MM.1S (cell line): ENCODE measurements at regions not wholly inside any gene's neighbourhood (a gene's known extent, or its start where the extent isn't known, plus 50 kb on each side); places are given as distances from the start of the nearest gene placed in this dataset.
"Not testable (repeated sequence)": the region's sequence is repeated elsewhere in the genome, so short reads cannot be mapped to it uniquely, and the experiment has no call there.

Experiments used
- DNase-seq: peaks from one replicate; pipeline ENCODE4 v3.0.0-alpha.2; 2015
- H2AFZ ChIP-seq: fragments of 300-600 bp; sonication (generic); 2 replicates; pipeline ENCODE4 v1.6.0; 2016; ENCODE audit warnings: antibody characterized with exemption, low read length
- H3F3A ChIP-seq: fragments of 300-600 bp; sonication (generic); 2 replicates; pipeline ENCODE4 v1.6.1; 2016; ENCODE audit warnings: mild to moderate bottlenecking, antibody characterized with exemption, low read length, moderate library complexity, mixed read lengths; ENCODE audit not compliant: insufficient read depth
- H3K27ac ChIP-seq: fragments of 300-600 bp; sonication (generic); 2 replicates; pipeline ENCODE4 v1.5.1; 2016; ENCODE audit warnings: mild to moderate bottlenecking, low read length
- H3K27me3 ChIP-seq: fragments of 300-600 bp; sonication (generic); replicated peaks from 2 replicates; pipeline ENCODE4 v1.6.0; 2016; ENCODE audit warnings: low read length; ENCODE audit not compliant: insufficient read depth
- H3K36me3 ChIP-seq: fragments of 300-600 bp; sonication (generic); replicated peaks from 2 replicates; pipeline ENCODE4 v1.6.1; 2016; ENCODE audit warnings: mild to moderate bottlenecking, low read length, mixed read lengths; ENCODE audit not compliant: insufficient read depth
- H3K4me1 ChIP-seq: fragments of 300-600 bp; sonication (generic); 2 replicates; pipeline ENCODE4 v1.6.1; 2016; ENCODE audit warnings: low read length, mixed read lengths
- H3K4me2 ChIP-seq: fragments of 300-600 bp; sonication (generic); 2 replicates; pipeline ENCODE4 v1.6.0; 2016; ENCODE audit warnings: low read depth, low read length
- H3K4me3 ChIP-seq: fragments of 300-600 bp; sonication (generic); 2 replicates; pipeline ENCODE4 v1.5.1; 2016; ENCODE audit warnings: low read length, mixed read lengths
- H3K79me2 ChIP-seq: fragments of 300-600 bp; sonication (generic); 2 replicates; pipeline ENCODE4 v1.6.1; 2016; ENCODE audit warnings: mixed run types, low read length, mixed read lengths
- H3K9ac ChIP-seq: fragments of 300-600 bp; sonication (generic); 2 replicates; pipeline ENCODE4 v1.6.1; 2016; ENCODE audit warnings: low read length, mixed read lengths
- H3K9me2 ChIP-seq: fragments of 300-600 bp; sonication (generic); replicated peaks from 2 replicates; pipeline ENCODE4 v1.6.1; 2016; ENCODE audit warnings: mild to moderate bottlenecking, low read length, mixed read lengths; ENCODE audit not compliant: insufficient read depth
- H3K9me3 ChIP-seq: fragments of 300-600 bp; sonication (generic); replicated peaks from 2 replicates; pipeline ENCODE4 v1.6.1; 2016; ENCODE audit warnings: mild to moderate bottlenecking, low read length, mixed read lengths; ENCODE audit not compliant: insufficient read depth
- H4K20me1 ChIP-seq: fragments of 300-600 bp; sonication (generic); 2 replicates; pipeline ENCODE4 v1.6.1; 2016; ENCODE audit warnings: mild to moderate bottlenecking, low read length, moderate library complexity, mixed read lengths; ENCODE audit not compliant: insufficient read depth
- EZH2 ChIP-seq: fragments of 300-600 bp; sonication (generic); optimal IDR thresholded peaks from 2 replicates; pipeline ENCODE3; 2017; ENCODE audit warnings: low read depth, mild to moderate bottlenecking, antibody characterized with exemption, low read length, mixed read lengths
- EZH2phosphoT487 ChIP-seq: fragments of 300-600 bp; sonication (generic); IDR thresholded peaks from 2 replicates; pipeline ENCODE4 v1.6.1; 2018; ENCODE audit warnings: antibody characterized with exemption, low read length
- TF ChIP-seq, protein P1 (sequence below): fragments of 300-600 bp; sonication (generic); IDR thresholded peaks from 2 replicates; pipeline ENCODE4 v1.5.1; 2016; ENCODE audit warnings: antibody characterized with exemption, low read length, mixed read lengths

DNA sequence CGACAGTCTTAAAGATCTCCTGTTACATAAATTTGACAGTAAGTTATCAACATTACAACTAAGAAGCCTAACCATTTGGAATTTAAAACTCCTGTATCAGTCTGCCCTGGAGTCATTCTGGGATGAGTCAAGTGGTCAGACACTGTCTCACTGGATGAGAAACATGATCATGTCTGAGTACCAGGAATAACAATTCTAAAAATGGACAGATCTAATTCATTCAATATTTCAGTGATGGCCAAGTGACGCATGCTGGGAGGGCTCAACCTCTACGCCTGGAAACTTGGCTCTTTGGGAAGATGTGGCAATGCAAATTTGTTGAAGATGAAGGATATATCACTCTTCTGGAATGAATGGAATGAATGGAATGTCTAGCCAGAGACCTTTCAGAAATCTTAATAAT lies 1427.2 kb downstream of the STIM2 start:
- H3K27me3 ChIP-seq: no peaks in the 10 kb centered on the region
- no peak overlapping the region for H3K9ac ChIP-seq
- no peaks in the 10 kb centered on the region for H3K9me2 ChIP-seq
- no peak overlapping the region for H3K27ac ChIP-seq
- H4K20me1 ChIP-seq: no peaks in the 10 kb centered on the region
- no peak overlapping the region for H3K4me2 ChIP-seq
- H3K4me3 ChIP-seq: no peak overlapping the region
- no peaks in the 10 kb centered on the region for H3K4me1 ChIP-seq
- no peak for DNase-seq
- TF ChIP-seq, protein P1, sequence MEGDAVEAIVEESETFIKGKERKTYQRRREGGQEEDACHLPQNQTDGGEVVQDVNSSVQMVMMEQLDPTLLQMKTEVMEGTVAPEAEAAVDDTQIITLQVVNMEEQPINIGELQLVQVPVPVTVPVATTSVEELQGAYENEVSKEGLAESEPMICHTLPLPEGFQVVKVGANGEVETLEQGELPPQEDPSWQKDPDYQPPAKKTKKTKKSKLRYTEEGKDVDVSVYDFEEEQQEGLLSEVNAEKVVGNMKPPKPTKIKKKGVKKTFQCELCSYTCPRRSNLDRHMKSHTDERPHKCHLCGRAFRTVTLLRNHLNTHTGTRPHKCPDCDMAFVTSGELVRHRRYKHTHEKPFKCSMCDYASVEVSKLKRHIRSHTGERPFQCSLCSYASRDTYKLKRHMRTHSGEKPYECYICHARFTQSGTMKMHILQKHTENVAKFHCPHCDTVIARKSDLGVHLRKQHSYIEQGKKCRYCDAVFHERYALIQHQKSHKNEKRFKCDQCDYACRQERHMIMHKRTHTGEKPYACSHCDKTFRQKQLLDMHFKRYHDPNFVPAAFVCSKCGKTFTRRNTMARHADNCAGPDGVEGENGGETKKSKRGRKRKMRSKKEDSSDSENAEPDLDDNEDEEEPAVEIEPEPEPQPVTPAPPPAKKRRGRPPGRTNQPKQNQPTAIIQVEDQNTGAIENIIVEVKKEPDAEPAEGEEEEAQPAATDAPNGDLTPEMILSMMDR: no peak
- no peak for TF ChIP-seq EZH2
- TF ChIP-seq EZH2phosphoT487: no peak
- H3K36me3 ChIP-seq: no peaks in the 10 kb centered on the region
- no peaks in the 10 kb centered on the region for H3F3A ChIP-seq
- H3K79me2 ChIP-seq: no peaks in the 10 kb centered on the region
- no peak overlapping the region for H2AFZ ChIP-seq
- no peaks in the 10 kb centered on the region for H3K9me3 ChIP-seq

DNA sequence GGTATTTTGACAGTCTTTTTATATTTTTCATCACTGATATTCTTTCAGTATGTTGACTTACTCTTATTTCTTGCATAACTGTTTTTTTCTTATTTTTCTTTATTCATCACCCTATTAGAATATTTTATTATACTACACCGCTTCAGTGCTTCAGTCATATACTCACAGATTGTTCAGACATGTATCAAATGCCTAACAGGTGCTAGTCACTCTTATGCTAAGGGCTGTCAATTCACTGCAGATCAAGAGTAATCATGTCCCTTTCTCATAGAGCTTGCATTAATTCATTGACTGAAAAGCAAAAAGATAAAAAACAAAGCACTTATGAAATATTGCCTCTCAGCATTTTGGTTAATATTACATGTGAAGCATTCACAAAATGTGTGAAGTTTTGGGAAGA lies 1435.6 kb downstream of the STIM2 start:
- Histone ChIP-seq H3K9me2 (no peaks in the 10 kb centered on the region), H3F3A (no peaks in the 10 kb centered on the region), H4K20me1 (no peaks in the 10 kb centered on the region), H3K27me3 (no peaks in the 10 kb centered on the region), H2AFZ (no peak overlapping the region), H3K27ac (no peak overlapping the region), H3K36me3 (no peaks in the 10 kb centered on the region), H3K9ac (no peak overlapping the region), H3K4me1 (no peaks in the 10 kb centered on the region), H3K4me2 (no peak overlapping the region), H3K4me3 (no peak overlapping the region), H3K9me3 (no peaks in the 10 kb centered on the region), H3K79me2 (no peaks in the 10 kb centered on the region)
- TF ChIP-seq EZH2 (no peak), EZH2phosphoT487 (no peak)
- TF ChIP-seq, protein P1: no peak
- no peak for DNase-seq

DNA sequence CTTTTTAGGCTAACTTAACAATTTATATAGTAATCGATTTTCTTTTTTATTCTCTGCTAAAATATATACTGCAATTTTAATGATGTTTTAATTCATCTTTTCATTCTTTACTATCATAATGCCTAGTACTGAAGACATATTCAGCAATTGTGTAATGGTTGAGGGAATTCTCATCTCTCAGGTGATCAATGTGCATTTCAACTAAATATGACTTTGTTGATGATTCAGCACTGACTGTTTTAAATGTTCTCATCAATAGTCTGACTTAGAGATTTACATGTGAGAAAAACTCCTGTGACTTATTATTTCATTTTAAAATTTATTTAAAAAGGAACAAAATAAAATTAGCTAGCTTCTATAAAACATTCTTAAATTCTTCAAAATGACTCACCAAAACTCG lies 1450.3 kb downstream of the STIM2 start:
- Histone ChIP-seq H2AFZ (no peak overlapping the region), H3K27ac (no peak overlapping the region), H3K9me3 (no peaks in the 10 kb centered on the region), H3K9me2 (no peaks in the 10 kb centered on the region), H3K9ac (no peak overlapping the region), H3F3A (no peaks in the 10 kb centered on the region), H3K36me3 (no peaks in the 10 kb centered on the region), H3K4me3 (no peak overlapping the region), H3K4me1 (no peaks in the 10 kb centered on the region), H3K79me2 (no peaks in the 10 kb centered on the region), H3K4me2 (no peak overlapping the region), H4K20me1 (no peaks in the 10 kb centered on the region), H3K27me3 (no peaks in the 10 kb centered on the region)
- no peak for DNase-seq
- TF ChIP-seq EZH2 (no peak), EZH2phosphoT487 (no peak)
- TF ChIP-seq, protein P1: no peak

DNA sequence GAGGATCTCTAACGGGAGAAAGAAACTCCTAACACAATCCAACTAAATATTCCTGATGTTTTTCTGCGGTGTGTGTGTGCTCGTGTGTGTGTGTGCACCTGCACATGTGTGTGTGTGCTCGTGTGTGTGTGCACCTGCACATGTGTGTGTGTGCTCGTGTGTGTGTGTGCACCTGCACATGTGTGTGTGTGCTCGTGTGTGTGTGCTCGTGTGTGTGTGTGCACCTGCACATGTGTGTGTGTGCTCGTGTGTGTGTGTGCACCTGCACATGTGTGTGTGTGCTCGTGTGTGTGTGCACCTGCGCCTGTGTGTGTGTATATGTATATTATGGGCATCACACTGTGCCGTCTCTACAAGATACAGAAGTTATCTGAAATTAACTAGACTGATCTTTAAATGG lies 1451.9 kb downstream of the STIM2 start:
- H3K9me2 ChIP-seq, H3K4me3 ChIP-seq, H4K20me1 ChIP-seq, H3K4me1 ChIP-seq, H3K4me2 ChIP-seq, H3K9me3 ChIP-seq, H3K79me2 ChIP-seq, H3K27ac ChIP-seq, H3K9ac ChIP-seq, H2AFZ ChIP-seq, DNase-seq, H3K36me3 ChIP-seq, H3K27me3 ChIP-seq, H3F3A ChIP-seq: not testable (repeated sequence)
